ENCODE measurements at regions not wholly inside any gene's neighbourhood (a gene's known extent, or its start where the extent isn't known, plus 50 kb on each side); places are given as distances from the start of the nearest gene placed in this dataset.
"Not testable (repeated sequence)": the region's sequence is repeated elsewhere in the genome, so short reads cannot be mapped to it uniquely, and the experiment has no call there.

- in situ Hi-C loops (cut with MboI; ENCODE audit: low sequenced_read_pairs): no loop called here
These were observed 187.7 kb downstream of the SATB1 start for GRCh38 chr3:18237251-18238005.

GRCh38 chr3:18236726-18237125 lies 188.4 kb downstream of the SATB1 start:
- in situ Hi-C loops (cut with MboI; ENCODE audit: low sequenced_read_pairs): no loop called here

- in situ Hi-C loops (cut with MboI; ENCODE audit: low sequenced_read_pairs): no loop called here
These were observed 190.3 kb downstream of the SATB1 start for GRCh38 chr3:18234717-18235335.

- in situ Hi-C loops (cut with MboI; ENCODE audit: low sequenced_read_pairs): no loop called here
These were observed 191.0 kb downstream of the SATB1 start for GRCh38 chr3:18233987-18234716.

- in situ Hi-C loops (cut with MboI; ENCODE audit: low sequenced_read_pairs): no loop called here
These were observed 192.8 kb downstream of the SATB1 start for GRCh38 chr3:18232317-18232716.

- in situ Hi-C loops (cut with MboI; ENCODE audit: low sequenced_read_pairs): no loop called here
These were observed 197.1 kb downstream of the SATB1 start for GRCh38 chr3:18228060-18228459.

GRCh38 chr3:18225709-18226108 lies 199.4 kb downstream of the SATB1 start:
- in situ Hi-C loops (cut with MboI; ENCODE audit: low sequenced_read_pairs): no loop called here

GRCh38 chr3:18224426-18224825 lies 200.7 kb downstream of the SATB1 start:
- in situ Hi-C loops (cut with MboI; ENCODE audit: low sequenced_read_pairs): no loop called here

- in situ Hi-C loops (cut with MboI; ENCODE audit: low sequenced_read_pairs): no loop called here
These were observed 201.2 kb downstream of the SATB1 start for GRCh38 chr3:18223974-18224373.

- in situ Hi-C loops (cut with MboI; ENCODE audit: low sequenced_read_pairs): no loop called here
These were observed 201.6 kb downstream of the SATB1 start for GRCh38 chr3:18223571-18223970.

- in situ Hi-C loops (cut with MboI; ENCODE audit: low sequenced_read_pairs): no loop called here
These were observed 202.5 kb downstream of the SATB1 start for GRCh38 chr3:18222686-18223085.

- in situ Hi-C loops (cut with MboI; ENCODE audit: low sequenced_read_pairs): no loop called here
These were observed 207.5 kb downstream of the SATB1 start for GRCh38 chr3:18217507-18218174.

- in situ Hi-C loops (cut with MboI; ENCODE audit: low sequenced_read_pairs): no loop called here
These were observed 208.1 kb downstream of the SATB1 start for GRCh38 chr3:18216996-18217395.

- in situ Hi-C loops (cut with MboI; ENCODE audit: low sequenced_read_pairs): no loop called here
These were observed 209.5 kb downstream of the SATB1 start for GRCh38 chr3:18215639-18216038.

- in situ Hi-C loops (cut with MboI; ENCODE audit: low sequenced_read_pairs): no loop called here
These were observed 214.0 kb downstream of the SATB1 start for GRCh38 chr3:18211116-18211515.

- in situ Hi-C loops (cut with MboI; ENCODE audit: low sequenced_read_pairs): no loop called here
These were observed 216.3 kb downstream of the SATB1 start for GRCh38 chr3:18208856-18209255.

GRCh38 chr3:18208091-18208490 lies 217.0 kb downstream of the SATB1 start:
- in situ Hi-C loops (cut with MboI; ENCODE audit: low sequenced_read_pairs): no loop called here

GRCh38 chr3:18207226-18207625 lies 217.9 kb downstream of the SATB1 start:
- in situ Hi-C loops (cut with MboI; ENCODE audit: low sequenced_read_pairs): no loop called here

GRCh38 chr3:18205701-18206100 lies 219.4 kb downstream of the SATB1 start:
- in situ Hi-C loops (cut with MboI; ENCODE audit: low sequenced_read_pairs): not testable (repeated sequence)

GRCh38 chr3:18201315-18201714 lies 223.8 kb downstream of the SATB1 start:
- in situ Hi-C loops (cut with MboI; ENCODE audit: low sequenced_read_pairs): no loop called here

GRCh38 chr3:18199757-18200156 lies 225.4 kb downstream of the SATB1 start:
- in situ Hi-C loops (cut with MboI; ENCODE audit: low sequenced_read_pairs): no loop called here

All from HL-60/S4 treated with phorbol 12-myristate 13-acetate at 8.2 ng/mL for 4 days and 3 days (cell line).